HepG2 (cell line): ENCODE measurements at regions not wholly inside any gene's neighbourhood (a gene's known extent, or its start where the extent isn't known, plus 50 kb on each side); places are given as distances from the start of the nearest gene placed in this dataset.
A peak's percentile ranks its signal among the peaks of the same experiment; 100 is the strongest.

Experiments used
- ATAC-seq: fragments of 200-7000 bp; cut with Tn5 transposase; 3 replicates; pipeline ENCODE4 v1.9.1; 2020; ENCODE audit warnings: mild to moderate bottlenecking, moderate library complexity
- BruUV-seq: library from RNA; stranded (reverse); fragments of 400-500 nt; replicated peaks from 2 replicates; lab custom pipeline; 2021; lab: Mats Ljungman, UMichigan
- CTCF ChIA-PET: fragments of 300-600 bp; formaldehyde crosslinking; extraction: SDS; loops from one replicate; lab custom pipeline; 2021; ENCODE audit warnings: low total read pairs, inconsistent platforms, low intra/inter-chr PET ratio; lab: Yijun Ruan, JAX
- POLR2A ChIA-PET: fragments of 350-600 bp; sonication (Branson Sonifier 250); formaldehyde crosslinking; loops from one replicate; lab custom pipeline; 2020; ENCODE audit warnings: antibody characterized with exemption, inconsistent platforms; lab: Yijun Ruan, JAX
- DNase-seq: peaks from one replicate; pipeline ENCODE4 v3.0.0-alpha.2; 2015; ENCODE audit warnings: low spot score
- FAIRE-seq: peaks from 3 replicates; lab custom pipeline; 2011; peaks lifted over from hg19 to GRCh38; lab: Jason Lieb, UNC
- H2AFZ ChIP-seq: one replicate; pipeline ENCODE4 v1.6.1; 2011; ENCODE audit warnings: low read length, inconsistent platforms
- H3K27ac ChIP-seq: fragments of 300-600 bp; 3 replicates; pipeline ENCODE4 v1.8.0; 2011; ENCODE audit warnings: mixed run types, mild to moderate bottlenecking, mixed read lengths, low read length, inconsistent platforms; ENCODE audit not compliant: insufficient read depth; ENCODE audit errors: extremely low read length
- H3K27me3 ChIP-seq, 2 experiments: fragments of 200-600 bp in 1 of 2; 2 replicates in 1 of 2; 3 replicates in 1 of 2; pipeline versions ENCODE4 v1.6.0 to v1.8.0; 2011; ENCODE audit warnings: low read length in 2 of 2, mild to moderate bottlenecking in 2 of 2, moderate library complexity in 2 of 2, inconsistent platforms in 1 of 2; ENCODE audit not compliant: insufficient read depth in 2 of 2, control insufficient read depth in 1 of 2
- H3K36me3 ChIP-seq, 2 experiments: fragments of 200-600 bp in 1 of 2; replicated peaks in 1 of 2; 2 replicates in 1 of 2; 3 replicates in 1 of 2; pipeline versions ENCODE4 v1.5.1 to v1.8.0; 2011; ENCODE audit warnings: low read length in 2 of 2, inconsistent platforms in 1 of 2; ENCODE audit not compliant: insufficient read depth in 2 of 2, control insufficient read depth in 1 of 2
- H3K4me1 ChIP-seq: 2 replicates; pipeline ENCODE4 v1.5.1; 2012; ENCODE audit warnings: low read length, inconsistent platforms; ENCODE audit not compliant: insufficient read depth
- H3K4me2 ChIP-seq: 2 replicates; pipeline ENCODE4 v1.6.0; 2011; ENCODE audit warnings: low read depth, low read length, inconsistent platforms
- H3K4me3 ChIP-seq, 3 experiments: fragments of 200-600 bp in 1 of 3; sonication (generic), shearing (Covaris generic) in 1 of 3; replicated peaks in 1 of 3; 2 replicates each; pipeline ENCODE4 v1.5.1; 2011 to 2016; ENCODE audit warnings: low read length in 3 of 3, inconsistent platforms in 2 of 3, low read depth in 2 of 3, mild to moderate bottlenecking in 2 of 3, control low read depth in 1 of 3, mixed read lengths in 1 of 3; ENCODE audit not compliant: insufficient read depth in 1 of 3
- H3K79me2 ChIP-seq: one replicate; pipeline ENCODE4 v1.6.1; 2011; ENCODE audit warnings: low read length, inconsistent platforms; ENCODE audit not compliant: insufficient read depth
- H3K9ac ChIP-seq: 2 replicates; pipeline ENCODE4 v1.6.0; 2011; ENCODE audit warnings: mild to moderate bottlenecking, low read depth, low read length, inconsistent platforms; ENCODE audit not compliant: insufficient read depth
- H3K9me3 ChIP-seq: 2 replicates; pipeline ENCODE4 v1.5.1; 2012; ENCODE audit warnings: mild to moderate bottlenecking, low read length
- H4K20me1 ChIP-seq: 2 replicates; pipeline ENCODE4 v1.6.0; 2011; ENCODE audit warnings: inconsistent platforms, mild to moderate bottlenecking, low read length, moderate library complexity; ENCODE audit not compliant: insufficient read depth
- ATF4 ChIP-seq, 2 experiments: fragments of 450-650 bp in 1 of 2; sonication (generic) in 1 of 2; formaldehyde crosslinking; IDR thresholded peaks; 2 replicates each; pipeline versions ENCODE4 v1.5.0 to v1.8.0; 2020 to 2022; ENCODE audit warnings: mild to moderate bottlenecking in 1 of 2, missing genetic modification reagents in 1 of 2
- CHD4 ChIP-seq: fragments of 200-600 bp; sonication (generic); IDR thresholded peaks from 2 replicates; pipeline ENCODE4 v1.7.0; 2017; ENCODE audit warnings: mild to moderate bottlenecking, low read length, borderline replicate concordance
- EEA1 ChIP-seq: sonication (generic); formaldehyde crosslinking; IDR thresholded peaks from 2 replicates; pipeline ENCODE4 v1.5.1; 2020; ENCODE audit warnings: mild to moderate bottlenecking, missing genetic modification reagents, borderline replicate concordance
- ESRRA ChIP-seq: sonication (generic); formaldehyde crosslinking; IDR thresholded peaks from 2 replicates; pipeline ENCODE4 v1.5.1; 2020; ENCODE audit warnings: mild to moderate bottlenecking, low read depth, missing genetic modification reagents
- FIP1L1 ChIP-seq: fragments of 200-400 bp; formaldehyde crosslinking; IDR thresholded peaks from 2 replicates; pipeline ENCODE4 v1.6.1; 2018; ENCODE audit warnings: low read depth, mild to moderate bottlenecking, low read length, moderate library complexity, borderline replicate concordance; ENCODE audit not compliant: insufficient read depth
- GFI1 ChIP-seq: sonication (generic); formaldehyde crosslinking; IDR thresholded peaks from 2 replicates; pipeline ENCODE4 v1.5.0; 2020; ENCODE audit warnings: missing genetic modification reagents, mild to moderate bottlenecking, borderline replicate concordance
- ISL2 ChIP-seq: sonication (generic); formaldehyde crosslinking; IDR thresholded peaks from 2 replicates; pipeline ENCODE4 v1.5.0; 2020; ENCODE audit warnings: missing genetic modification reagents
- ISX ChIP-seq: sonication (generic); formaldehyde crosslinking; conservative IDR thresholded peaks from 2 replicates; pipeline ENCODE4 v1.5.0; 2020; ENCODE audit warnings: missing genetic modification reagents
- JUND ChIP-seq: sonication (generic); formaldehyde crosslinking; IDR thresholded peaks from 2 replicates; pipeline ENCODE4 v1.8.0; 2022; ENCODE audit warnings: mild to moderate bottlenecking, missing genetic modification reagents
- MAFF ChIP-seq: IDR thresholded peaks from 2 replicates; pipeline ENCODE4 v1.6.1; 2011; ENCODE audit warnings: low read depth, low read length, improper control_type of control experiment
- MTF1 ChIP-seq: sonication (generic); formaldehyde crosslinking; IDR thresholded peaks from 2 replicates; pipeline ENCODE4 v1.5.0; 2020; ENCODE audit warnings: missing genetic modification reagents
- SMAD1 ChIP-seq: sonication (generic); formaldehyde crosslinking; IDR thresholded peaks from 2 replicates; pipeline ENCODE4 v1.4.0; 2020; ENCODE audit warnings: missing genetic modification reagents, low read depth, mild to moderate bottlenecking, borderline replicate concordance
- SPEN ChIP-seq: sonication (generic); formaldehyde crosslinking; IDR thresholded peaks from 2 replicates; pipeline ENCODE4 v1.5.1; 2020; ENCODE audit warnings: low read depth, mild to moderate bottlenecking, missing genetic modification reagents
- ZBTB42 ChIP-seq: sonication (generic); formaldehyde crosslinking; IDR thresholded peaks from 2 replicates; pipeline ENCODE4 v1.5.0; 2020; ENCODE audit warnings: mild to moderate bottlenecking, missing genetic modification reagents
- ZNF317 ChIP-seq: sonication (generic); formaldehyde crosslinking; IDR thresholded peaks from 2 replicates; pipeline ENCODE4 v1.5.0; 2020; ENCODE audit warnings: mild to moderate bottlenecking, missing genetic modification reagents
- ZNF670 ChIP-seq: sonication (generic); formaldehyde crosslinking; IDR thresholded peaks from 2 replicates; pipeline ENCODE4 v1.8.0; 2022; ENCODE audit warnings: mild to moderate bottlenecking, missing genetic modification reagents, borderline replicate concordance
- WGBS: methylation state at CpG from one replicate; pipeline ENCODE4 v1.1.6; 2017; ENCODE audit warnings: low lambda C conversion rate; 5-methylcytosine and 5-hydroxymethylcytosine counted together
- in situ Hi-C: cut with HindIII; loops from 2 replicates; pipeline ENCODE4 v1.10.0; 2017; ENCODE audit warnings: low pct_unique_long_range_greater_than_20kb; ENCODE audit not compliant: extremely low pct_ligation_motif_present
- intact Hi-C: fragments of 100-400 bp; cut with micrococcal nuclease; formaldehyde crosslinking; loops from one replicate; pipeline ENCODE4 v1.10.0; 2022; ENCODE audit not compliant: unreplicated experiment

- TF ChIP-seq ATF4 (CRISPR knock-in tag; IDR thresholded peaks at IDR 0.05): no peak
- no peak for TF ChIP-seq ZBTB42 (CRISPR knock-in tag)
- no peak for TF ChIP-seq ISX (CRISPR knock-in tag)
- TF ChIP-seq MTF1 (CRISPR knock-in tag): no peak
- TF ChIP-seq ZNF317 (CRISPR knock-in tag): no peak
- no peak for TF ChIP-seq ESRRA
- no peak for TF ChIP-seq MAFF
- no peak for TF ChIP-seq CHD4
- TF ChIP-seq JUND (CRISPR knock-in tag): no peak
- no peak for TF ChIP-seq GFI1 (CRISPR knock-in tag)
- TF ChIP-seq ISL2 (CRISPR knock-in tag): no peak
- no peak for TF ChIP-seq SMAD1
- TF ChIP-seq, all 625 proteins: peak for 0
Measured at GRCh38 chr16:22623351-22623781, 112.7 kb downstream of the NPIPB5 start (continued).

GRCh38 chr16:22624038-22624799, 113.5 kb downstream of the NPIPB5 start:
- in situ Hi-C loops: no loop called here
- DNase-seq: no peak

More at GRCh38 chr16:22624038-22624799, 113.5 kb downstream of the NPIPB5 start:
- FAIRE-seq (no peak), ATAC-seq (no peak)
- 13% methylated on average over 18 of the region's 18 CpGs for WGBS
- H2AFZ ChIP-seq: no peak overlapping the region
- H3K4me3 ChIP-seq: no peak overlapping the region
- H3K79me2 ChIP-seq: no peaks in the 10 kb centered on the region
- H3K4me2 ChIP-seq: no peak overlapping the region
- intact Hi-C loops: no loop called here
- H3K4me1 ChIP-seq: no peaks in the 10 kb centered on the region
- H3K36me3 ChIP-seq: no peaks in the 10 kb centered on the region
- H4K20me1 ChIP-seq: no peaks in the 10 kb centered on the region
- H3K9ac ChIP-seq: no peak overlapping the region
- ChIA-PET POLR2A (no interaction called here), CTCF (no interaction called here)
- BruUV-seq: no TSS peak
- no peaks in the 10 kb centered on the region for H3K9me3 ChIP-seq
- TF ChIP-seq FIP1L1: no peak
- no peak for TF ChIP-seq ZNF670 (CRISPR knock-in tag)
- 0 out of 2 replicates have a peak, but pooled peaks have one; percentile 71 for TF ChIP-seq EEA1
- 0 out of 2 replicates have a peak, but pooled peaks have one; percentile 26 for TF ChIP-seq SPEN (CRISPR knock-in tag)
- peaks cover 4 to 65% of the 10 kb centered on the region in 2 experiments; a peak in 2 of 5 replicates for H3K27me3 ChIP-seq
- H3K27ac ChIP-seq: no peak overlapping the region
